ENCODE measurements at regions not wholly inside any gene's neighbourhood (a gene's known extent, or its start where the extent isn't known, plus 50 kb on each side); places are given as distances from the start of the nearest gene placed in this dataset.

DNA sequence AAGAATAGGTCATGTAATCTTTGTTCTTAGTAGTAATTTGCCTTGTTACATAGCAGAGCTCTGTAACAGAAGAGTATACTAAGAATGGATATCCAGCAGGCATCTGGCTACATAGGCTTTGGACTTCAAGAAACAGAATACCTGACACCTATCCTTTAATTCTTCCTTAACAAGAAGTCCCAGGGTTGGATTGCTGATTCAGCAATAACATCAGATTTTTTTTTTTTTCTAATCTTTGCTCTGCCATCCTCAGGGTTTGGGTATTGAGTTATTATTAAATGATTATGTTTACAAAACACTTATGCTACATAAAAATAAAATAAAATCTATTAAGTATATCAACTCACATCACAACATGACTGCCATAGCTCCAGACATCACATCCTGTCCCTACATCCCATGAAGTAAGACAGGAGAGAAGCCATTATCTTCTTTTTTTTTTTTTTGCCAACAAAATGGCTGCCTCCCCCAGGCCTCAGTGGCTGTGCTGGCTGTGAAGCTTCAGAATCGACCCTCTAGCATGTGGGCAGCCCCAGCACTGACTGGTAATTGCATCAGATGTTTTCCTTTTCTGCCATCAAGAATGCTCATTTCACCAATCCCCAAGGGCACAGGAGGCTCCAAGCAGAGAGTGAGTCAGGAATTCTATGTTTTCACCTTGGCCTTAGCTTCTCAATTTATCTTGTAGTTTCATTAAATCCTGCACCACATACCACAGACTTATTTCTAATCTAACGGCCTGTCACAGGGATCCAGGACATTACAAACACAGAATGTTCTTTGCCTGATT lies 186.2 kb downstream of the DICER1 start:
- SMC1A ChIA-PET (ENCODE audit: uncharacterized antibody, unreplicated experiment) = no interaction called here
- Histone ChIP-seq H2AFZ (ENCODE audit: control insufficient read depth, low read depth, low read length) (no peak overlapping the region), H3K9ac (ENCODE audit: control insufficient read depth, insufficient read depth, low read length) (no peak overlapping the region), H3K4me2 (ENCODE audit: control insufficient read depth, insufficient read depth) (no peak overlapping the region), H3K36me3 (ENCODE audit: control insufficient read depth in 2 of 2, insufficient read depth in 2 of 2, low read length in 1 of 2) (no peaks in the 10 kb centered on the region), H3K4me1 (ENCODE audit: control insufficient read depth, insufficient read depth, low read length) (no peaks in the 10 kb centered on the region), H3K4me3 (no peak overlapping the region), H3K9me3 (replicated peaks; ENCODE audit: control insufficient read depth, insufficient read depth, low read length) (no peaks in the 10 kb centered on the region), H3K27me3 (replicated peaks in 1 of 2; ENCODE audit: control insufficient read depth in 2 of 2, insufficient read depth in 2 of 2, low read length in 1 of 2) (peaks cover 0 to 1% of the 10 kb centered on the region in 2 experiments; a peak in 1 of 4 replicates), H4K20me1 (ENCODE audit: control insufficient read depth, insufficient read depth) (no peaks in the 10 kb centered on the region), H3K79me2 (ENCODE audit: control insufficient read depth, insufficient read depth, low read length) (no peaks in the 10 kb centered on the region), H3K27ac (ENCODE audit: control insufficient read depth, insufficient read depth) (no peak overlapping the region)
- CTCF ChIA-PET = no interaction called here
- POLR2A ChIA-PET = no interaction called here
- 16% methylated on average over 2 of the region's 2 CpGs for WGBS (ENCODE audit: insufficient coverage, insufficient replicate concordance, low lambda C conversion rate, missing lambda C conversion rate)
- RAD21 ChIA-PET (ENCODE audit: unreplicated experiment) = no interaction called here
- in situ Hi-C loops (cut with MboI) (no loop called here), intact Hi-C loops (cut with micrococcal nuclease; ENCODE audit: unreplicated experiment) (no loop called here)
- no peak for FAIRE-seq
- ATAC-seq = no peak
- TF ChIP-seq SMAD1 (IDR thresholded peaks at IDR 0.05; ENCODE audit: low read depth, partially characterized antibody) (no peak), BRCA1 (IDR thresholded peaks at IDR 0.05; ENCODE audit: low read depth, low read length) (no peak), CBX5 (IDR thresholded peaks at IDR 0.05; ENCODE audit: low read depth) (no peak), NR2C1 (IDR thresholded peaks at IDR 0.05) (no peak), ZNF24 (IDR thresholded peaks at IDR 0.05) (no peak)
- no peak for DNase-seq (ENCODE audit: low read depth, low spot score)
- BruUV-seq (replicated peaks) = no TSS peak

DNA sequence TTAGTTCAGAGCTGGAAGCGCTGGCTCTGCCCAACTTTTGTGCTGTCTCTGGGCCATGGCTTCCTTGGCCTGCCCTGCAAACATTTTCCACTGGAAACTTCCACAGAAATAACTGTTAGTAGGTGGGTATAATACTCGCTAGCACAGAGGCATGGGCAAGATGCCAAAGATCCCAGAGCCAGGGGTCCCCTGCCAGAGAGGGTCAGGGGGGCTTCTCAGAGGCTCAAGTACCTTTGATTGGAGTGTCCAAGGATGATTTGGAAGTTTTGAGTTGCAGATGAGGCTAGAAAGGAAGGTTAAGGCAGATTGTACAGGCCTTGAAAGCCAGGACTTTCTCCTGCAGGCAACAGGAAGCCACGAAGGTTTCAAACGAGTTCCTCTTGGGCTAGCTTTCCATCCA lies 187.6 kb downstream of the DICER1 start:
- Histone ChIP-seq H3K4me1 (ENCODE audit: control insufficient read depth, insufficient read depth, low read length) (no peaks in the 10 kb centered on the region), H3K4me2 (ENCODE audit: control insufficient read depth, insufficient read depth) (no peak overlapping the region), H4K20me1 (ENCODE audit: control insufficient read depth, insufficient read depth) (no peaks in the 10 kb centered on the region), H3K27me3 (replicated peaks in 1 of 2; ENCODE audit: control insufficient read depth in 2 of 2, insufficient read depth in 2 of 2, low read length in 1 of 2) (0 out of 4 replicates have a peak, but pooled peaks cover 0 to 1% of the 10 kb centered on the region in 2 experiments), H3K79me2 (ENCODE audit: control insufficient read depth, insufficient read depth, low read length) (no peaks in the 10 kb centered on the region), H3K9ac (ENCODE audit: control insufficient read depth, insufficient read depth, low read length) (no peak overlapping the region), H3K4me3 (no peak overlapping the region), H3K9me3 (replicated peaks; ENCODE audit: control insufficient read depth, insufficient read depth, low read length) (no peaks in the 10 kb centered on the region), H3K27ac (ENCODE audit: control insufficient read depth, insufficient read depth) (no peak overlapping the region), H2AFZ (ENCODE audit: control insufficient read depth, low read depth, low read length) (no peak overlapping the region), H3K36me3 (ENCODE audit: control insufficient read depth in 2 of 2, insufficient read depth in 2 of 2, low read length in 1 of 2) (no peaks in the 10 kb centered on the region)
- no peak for DNase-seq (ENCODE audit: low read depth, low spot score)
- CTCF ChIA-PET = no interaction called here
- TF ChIP-seq SMAD1 (IDR thresholded peaks at IDR 0.05; ENCODE audit: low read depth, partially characterized antibody) (no peak), POLR2AphosphoS2 (IDR thresholded peaks at IDR 0.05; ENCODE audit: low read depth, low read length) (no peak), FOXM1 (IDR thresholded peaks at IDR 0.05; ENCODE audit: low read depth, low read length) (no peak), MXI1 (IDR thresholded peaks at IDR 0.05; ENCODE audit: low read depth, low read length) (no peak), CBFB (IDR thresholded peaks at IDR 0.05; ENCODE audit: low read depth) (no peak), JUNB (IDR thresholded peaks at IDR 0.05) (no peak), CBX3 (IDR thresholded peaks at IDR 0.05; ENCODE audit: borderline replicate concordance, low read depth) (no peak), ZNF207 (IDR thresholded peaks at IDR 0.05; ENCODE audit: borderline replicate concordance) (no peak), RB1 (IDR thresholded peaks at IDR 0.05; ENCODE audit: borderline replicate concordance) (no peak), WRNIP1 (IDR thresholded peaks at IDR 0.05; ENCODE audit: borderline replicate concordance, low read depth, low read length) (no peak), STAT1 (conservative IDR thresholded peaks at IDR 0.05) (no peak)
- in situ Hi-C loops (cut with MboI) = no loop called here
- intact Hi-C loops (cut with micrococcal nuclease; ENCODE audit: unreplicated experiment) = no loop called here
- BruUV-seq (replicated peaks) = no TSS peak
- SMC1A ChIA-PET (ENCODE audit: uncharacterized antibody, unreplicated experiment) = no interaction called here
- POLR2A ChIA-PET = no interaction called here
- RAD21 ChIA-PET (ENCODE audit: unreplicated experiment) = no interaction called here
- 0% methylated on average over 4 of the region's 4 CpGs for WGBS (ENCODE audit: insufficient coverage, insufficient replicate concordance, low lambda C conversion rate, missing lambda C conversion rate)
- FAIRE-seq = no peak
- no peak for ATAC-seq

Data from GM12878 (cell line).